M059J (cell line): ENCODE measurements at regions not wholly inside any gene's neighbourhood (a gene's known extent, or its start where the extent isn't known, plus 50 kb on each side); places are given as distances from the start of the nearest gene placed in this dataset.
"Not testable (repeated sequence)": the region's sequence is repeated elsewhere in the genome, so short reads cannot be mapped to it uniquely, and the experiment has no call there.

Experiments
- DNase-seq: peaks from one replicate; pipeline ENCODE4 v3.0.0-alpha.2; 2012; ENCODE audit warnings: low read depth

- no peak for DNase-seq
Observed at GRCh38 chr21:41567901-41568510, 60.0 kb upstream of the TMPRSS2 start.

GRCh38 chr21:41567237-41567636 is 59.3 kb upstream of the TMPRSS2 start:
- DNase-seq: not testable (repeated sequence)

- DNase-seq: no peak
Observed at GRCh38 chr21:41566500-41567014, 58.6 kb upstream of the TMPRSS2 start.

GRCh38 chr21:41565550-41565949 is 57.6 kb upstream of the TMPRSS2 start:
- no peak for DNase-seq

- peak; percentile 89 for DNase-seq
Observed at GRCh38 chr21:41564871-41565274, 56.9 kb upstream of the TMPRSS2 start.

GRCh38 chr21:41562101-41563000 is 54.4 kb upstream of the TMPRSS2 start:
- peak; percentile 76 for DNase-seq

- no peak for DNase-seq
Observed at GRCh38 chr21:41561701-41562100, 53.7 kb upstream of the TMPRSS2 start.

- no peak for DNase-seq
Observed at GRCh38 chr21:41560661-41561158, 52.8 kb upstream of the TMPRSS2 start.

- peak; percentile 62 for DNase-seq
Observed at GRCh38 chr21:41559658-41560631, 52.0 kb upstream of the TMPRSS2 start.

GRCh38 chr21:41558842-41559241 is 50.9 kb upstream of the TMPRSS2 start:
- no peak for DNase-seq

- DNase-seq: no peak
Observed at GRCh38 chr21:41557884-41558283, 49.9 kb upstream of the TMPRSS2 start.
